Dermis blood vessel endothelial cell (primary cell): ENCODE measurements at regions not wholly inside any gene's neighbourhood (a gene's known extent, or its start where the extent isn't known, plus 50 kb on each side); places are given as distances from the start of the nearest gene placed in this dataset.
"Not testable (repeated sequence)": the region's sequence is repeated elsewhere in the genome, so short reads cannot be mapped to it uniquely, and the experiment has no call there.

ENCODE experiments used
- DNase-seq: peaks from one replicate; pipeline ENCODE4 v3.0.0; 2010

DNA sequence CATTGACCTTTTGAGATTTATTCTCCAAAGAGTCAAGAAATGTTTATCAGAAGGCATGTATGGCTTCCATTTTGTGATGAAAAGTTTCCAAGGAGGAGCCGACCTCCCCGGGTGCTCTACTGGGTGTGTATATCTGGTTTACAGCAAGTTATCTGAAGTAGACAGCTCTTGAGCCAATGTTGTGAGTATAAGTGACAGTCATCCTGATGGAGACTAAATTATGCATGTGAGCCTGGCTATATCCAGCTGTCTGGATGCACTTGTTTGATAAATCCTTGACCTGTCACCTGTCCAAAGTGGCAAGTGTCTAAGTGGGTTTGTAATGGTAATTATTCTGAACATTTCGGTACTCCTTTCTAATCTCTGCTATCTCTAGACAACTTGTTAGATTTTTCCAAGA is 142.2 kb downstream of the NR2F2 start:
- DNase-seq = no peak

DNA sequence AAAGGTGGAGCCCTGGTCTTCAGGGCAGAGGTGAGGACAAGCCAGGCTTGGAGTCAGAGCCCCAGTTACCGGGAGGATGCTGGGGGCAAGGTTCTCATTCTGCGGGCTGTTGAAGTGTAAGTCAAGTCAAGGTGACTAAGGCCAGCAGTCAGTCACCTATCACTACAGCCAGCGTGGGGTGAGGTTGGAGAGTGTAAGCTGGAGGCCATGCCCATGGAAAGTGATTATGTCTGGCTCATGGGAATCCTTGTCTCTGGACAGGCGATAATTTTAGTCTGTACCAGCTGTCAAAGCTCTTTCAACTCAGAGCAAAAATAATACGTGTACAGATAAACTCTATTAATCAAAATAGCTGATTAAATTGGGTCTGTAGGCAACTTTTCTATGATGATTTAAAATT is 143.1 kb downstream of the NR2F2 start:
- DNase-seq = no peak

- no peak for DNase-seq
Observed at GRCh38 chr15:96474231-96474664, 143.7 kb downstream of the NR2F2 start.

- no peak for DNase-seq
Observed at GRCh38 chr15:96477227-96477626, 146.7 kb downstream of the NR2F2 start.

DNA sequence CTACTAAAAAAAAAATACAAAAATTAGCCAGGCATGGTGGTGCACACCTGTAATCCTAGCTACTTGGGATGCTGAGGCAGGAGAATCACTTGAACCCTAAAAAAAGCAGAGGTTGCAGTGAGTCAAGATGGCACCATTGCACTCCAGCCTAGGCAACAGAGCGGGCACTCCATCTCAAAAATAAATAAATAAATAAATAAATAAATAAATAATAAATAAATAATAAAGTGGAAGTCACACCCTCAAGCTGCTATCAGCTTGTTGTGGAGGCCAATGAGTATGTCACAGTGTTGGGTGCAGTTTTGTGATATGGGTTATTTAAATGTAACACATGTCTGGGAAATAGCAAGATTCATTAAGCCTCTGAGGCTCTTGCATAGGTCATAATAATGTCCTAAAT is 153.9 kb downstream of the NR2F2 start:
- not testable (repeated sequence) for DNase-seq

GRCh38 chr15:96484830-96485229 is 154.3 kb downstream of the NR2F2 start:
- DNase-seq = no peak

- no peak for DNase-seq
Observed at GRCh38 chr15:96487245-96487644, 156.7 kb downstream of the NR2F2 start.

GRCh38 chr15:96491066-96491699 is 160.7 kb downstream of the NR2F2 start:
- not testable (repeated sequence) for DNase-seq

DNA sequence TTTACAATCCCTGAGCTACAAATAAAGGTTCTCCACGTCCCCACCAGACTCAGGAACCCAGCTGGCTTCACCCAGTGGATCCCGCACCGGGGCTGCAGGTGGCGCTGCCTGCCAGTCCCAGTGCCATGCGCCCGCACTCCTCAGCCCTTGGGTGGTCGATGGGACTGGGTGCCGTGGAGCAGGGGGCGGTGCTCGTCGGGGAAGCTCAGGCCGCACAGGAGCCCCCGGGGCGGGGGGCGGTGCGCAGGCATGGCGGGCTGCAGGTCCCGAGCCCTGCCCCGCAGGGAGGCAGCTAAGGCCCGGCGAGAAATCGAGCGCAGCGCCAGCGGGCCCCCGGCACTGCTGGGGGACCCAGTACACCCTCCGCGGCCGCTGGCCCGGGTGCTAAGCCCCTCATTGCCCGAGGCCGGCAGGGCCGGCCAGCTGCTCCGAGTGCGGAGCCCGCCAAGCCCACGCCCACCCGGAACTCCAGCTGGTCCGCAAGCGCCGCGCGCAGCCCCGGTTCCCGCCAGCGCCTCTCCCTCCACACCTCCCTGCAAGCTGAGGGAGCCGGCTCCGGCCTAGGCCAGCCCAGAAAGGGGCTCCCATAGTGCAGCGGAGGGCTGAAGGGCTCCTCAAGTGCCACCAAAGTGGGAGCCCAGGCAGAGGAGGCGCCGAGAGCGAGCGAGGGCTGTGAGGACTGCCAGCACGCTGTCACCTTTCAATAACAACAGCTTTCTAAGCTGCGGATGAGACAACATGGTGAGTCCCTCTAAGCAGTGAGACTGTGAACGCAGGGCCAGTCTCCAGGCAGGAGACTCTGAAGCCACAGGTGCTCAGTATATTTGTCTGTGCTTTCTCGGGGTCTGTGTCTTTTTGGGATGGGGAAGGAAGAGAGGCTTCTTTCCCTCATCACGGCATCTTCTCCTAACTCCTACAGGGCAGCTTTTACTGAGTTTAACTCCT is 161.5 kb downstream of the NR2F2 start:
- not testable (repeated sequence) for DNase-seq

DNA sequence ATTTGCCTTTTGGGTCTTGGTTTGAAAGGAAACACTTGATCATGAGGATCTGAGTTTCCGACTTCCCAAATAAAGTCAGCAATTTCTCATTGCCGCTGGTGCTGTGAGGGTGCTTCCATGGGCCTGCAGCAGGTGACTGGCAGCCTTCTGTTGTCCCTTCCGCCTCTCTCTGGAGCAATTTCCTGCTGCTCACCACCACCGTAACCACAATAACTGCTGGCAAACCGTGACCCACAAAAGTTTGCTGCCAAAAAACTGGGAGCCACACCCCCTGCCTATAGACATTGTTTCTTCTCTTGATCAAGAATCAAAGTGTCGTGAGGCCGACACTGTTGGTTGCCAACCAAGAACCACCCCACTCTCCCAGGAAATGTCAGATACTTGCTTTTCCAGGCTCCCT is 164.0 kb downstream of the NR2F2 start:
- DNase-seq = no peak

DNA sequence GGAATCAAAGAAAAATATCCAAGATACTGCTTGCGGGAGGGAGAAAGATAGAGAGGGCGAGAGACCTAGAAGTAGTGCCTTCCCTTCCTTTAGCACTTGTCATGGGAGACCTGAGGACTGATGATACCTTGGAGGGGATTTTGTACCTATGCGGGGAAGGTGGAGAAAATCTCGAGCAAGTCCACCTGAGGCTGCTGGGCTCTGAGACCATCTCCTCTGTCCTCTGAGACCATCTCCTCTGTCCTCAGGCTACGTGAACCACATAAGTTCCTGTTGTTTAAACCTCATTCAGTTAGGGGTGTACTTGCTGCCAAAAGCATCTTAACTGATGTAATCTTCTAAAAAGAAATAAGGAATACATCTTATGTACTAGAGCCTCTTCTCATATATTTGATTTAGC is 164.9 kb downstream of the NR2F2 start:
- DNase-seq = no peak

GRCh38 chr15:96497951-96498350 is 167.5 kb downstream of the NR2F2 start:
- DNase-seq = no peak

GRCh38 chr15:96500508-96500907 is 170.0 kb downstream of the NR2F2 start:
- DNase-seq = no peak

DNA sequence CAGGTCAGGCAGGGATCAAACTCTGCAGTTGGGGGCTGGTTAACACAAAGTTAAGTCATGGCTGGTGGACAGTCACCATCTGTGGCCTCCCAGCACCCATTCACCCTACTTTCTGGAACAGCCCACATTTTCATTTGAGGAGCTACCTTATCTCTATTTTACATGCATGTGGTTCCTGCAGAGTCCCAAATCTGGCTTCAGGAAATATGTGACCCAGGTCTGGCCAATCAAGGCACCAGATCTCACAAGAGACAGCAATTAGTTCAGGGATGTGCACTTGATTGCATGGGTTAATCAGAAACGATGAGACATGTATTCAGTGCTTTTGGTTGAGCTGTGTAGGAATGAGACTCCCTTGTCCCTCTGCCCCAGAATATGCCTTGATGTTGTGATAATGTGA is 170.9 kb downstream of the NR2F2 start:
- no peak for DNase-seq

- no peak for DNase-seq
Observed at GRCh38 chr15:96502196-96502595, 171.7 kb downstream of the NR2F2 start.

DNA sequence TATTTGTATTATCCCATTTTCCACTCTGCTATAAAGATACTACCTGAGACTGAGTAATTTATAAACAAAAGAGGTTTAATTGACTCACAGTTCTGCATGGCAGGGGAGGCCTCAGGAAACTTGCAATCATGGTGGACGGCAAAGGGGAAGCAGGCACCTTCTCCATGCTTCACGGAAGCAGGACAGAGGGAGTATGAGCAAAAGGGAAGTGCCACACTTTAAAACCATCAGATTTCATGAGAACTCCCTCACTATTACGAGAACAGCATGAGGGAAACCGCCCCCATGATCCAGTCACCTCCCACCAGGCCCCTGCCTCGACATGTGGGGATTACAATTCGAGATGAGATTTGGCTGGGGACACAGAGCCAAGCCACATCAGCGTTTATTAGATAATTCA is 172.8 kb downstream of the NR2F2 start:
- DNase-seq = no peak

GRCh38 chr15:96504371-96504770 is 173.9 kb downstream of the NR2F2 start:
- DNase-seq = no peak

GRCh38 chr15:96505014-96505413 is 174.5 kb downstream of the NR2F2 start:
- DNase-seq = no peak

- peak; percentile 13 for DNase-seq
Observed at GRCh38 chr15:96514607-96515285, 184.2 kb downstream of the NR2F2 start.

GRCh38 chr15:96515371-96515770 is 184.9 kb downstream of the NR2F2 start:
- DNase-seq = no peak

- no peak for DNase-seq
Observed at GRCh38 chr15:96521386-96521785, 190.9 kb downstream of the NR2F2 start.

- no peak for DNase-seq
Observed at GRCh38 chr15:96524676-96525417, 194.3 kb downstream of the NR2F2 start.

GRCh38 chr15:96535148-96535547 is 204.6 kb downstream of the NR2F2 start:
- DNase-seq = no peak
